IMR-90 (cell line): ENCODE measurements at regions not wholly inside any gene's neighbourhood (a gene's known extent, or its start where the extent isn't known, plus 50 kb on each side); places are given as distances from the start of the nearest gene placed in this dataset.

Experiments
- ATAC-seq: fragments of 200-7000 bp; cut with Tn5 transposase; 2 replicates; pipeline ENCODE4 v1.9.1; 2020; ENCODE audit warnings: low read depth, mild to moderate bottlenecking, moderate library complexity
- BruUV-seq: library from RNA; stranded (reverse); fragments of 400-500 nt; replicated peaks from 2 replicates; lab custom pipeline; 2021; lab: Mats Ljungman, UMichigan
- CTCF ChIA-PET: fragments of 300-600 bp; formaldehyde crosslinking; extraction: SDS; loops from one replicate; lab custom pipeline; 2021; ENCODE audit warnings: antibody characterized with exemption; lab: Yijun Ruan, JAX
- POLR2A ChIA-PET: fragments of 300-600 bp; sonication (Branson Sonifier 250); formaldehyde crosslinking; loops from one replicate; lab custom pipeline; 2022; ENCODE audit warnings: antibody characterized with exemption; ENCODE audit not compliant: unreplicated experiment; lab: Charles Lee
- DNase-seq: peaks from one replicate; pipeline ENCODE4 v3.0.0; 2013
- H2AFZ ChIP-seq: replicated peaks from 2 replicates; pipeline ENCODE3; 2013; ENCODE audit warnings: low read length, mild to moderate bottlenecking; ENCODE audit not compliant: poor library complexity
- H2AK5ac ChIP-seq: 2 replicates; pipeline ENCODE4 v1.6.1; 2013; ENCODE audit warnings: low read depth, low read length, inconsistent platforms
- H2AK9ac ChIP-seq: replicated peaks from 2 replicates; pipeline ENCODE3; 2013; ENCODE audit warnings: mild to moderate bottlenecking, low read depth, low read length, moderate library complexity; ENCODE audit not compliant: poor library complexity
- H2BK120ac ChIP-seq: 2 replicates; pipeline ENCODE4 v1.6.1; 2013; ENCODE audit warnings: low read depth, low read length, inconsistent platforms
- H2BK15ac ChIP-seq: 3 replicates; pipeline ENCODE4 v1.6.1; 2013; ENCODE audit warnings: low read depth, low read length, inconsistent platforms
- H2BK20ac ChIP-seq: 2 replicates; pipeline ENCODE4 v1.6.1; 2013; ENCODE audit warnings: low read depth, mild to moderate bottlenecking, inconsistent platforms, low read length, moderate library complexity
- H2BK5ac ChIP-seq: 2 replicates; pipeline ENCODE4 v1.6.1; 2013; ENCODE audit warnings: mild to moderate bottlenecking, low read depth, low read length, inconsistent platforms; ENCODE audit not compliant: poor library complexity, severe bottlenecking
- H3K14ac ChIP-seq: replicated peaks from 2 replicates; pipeline ENCODE4 v1.6.1; 2013; ENCODE audit warnings: low read depth, low read length, inconsistent platforms
- H3K18ac ChIP-seq: 2 replicates; pipeline ENCODE4 v1.6.1; 2013; ENCODE audit warnings: low read depth, low read length, control low read depth
- H3K23ac ChIP-seq: 2 replicates; pipeline ENCODE4 v1.6.1; 2013; ENCODE audit warnings: low read depth, low read length, inconsistent platforms
- H3K27ac ChIP-seq: 2 replicates; pipeline ENCODE4 v1.5.1; 2013; ENCODE audit warnings: mild to moderate bottlenecking, control low read depth, low read length; ENCODE audit not compliant: insufficient read depth
- H3K27me3 ChIP-seq: 2 replicates; pipeline ENCODE4 v1.6.1; 2013; ENCODE audit warnings: low read length; ENCODE audit not compliant: control insufficient read depth, insufficient read depth
- H3K36me3 ChIP-seq: 2 replicates; pipeline ENCODE4 v1.6.1; 2013; ENCODE audit warnings: low read length, mixed read lengths; ENCODE audit not compliant: control insufficient read depth, insufficient read depth
- H3K4ac ChIP-seq: 2 replicates; pipeline ENCODE4 v1.6.1; 2013; ENCODE audit warnings: low read depth, low read length, inconsistent platforms
- H3K4me1 ChIP-seq: 2 replicates; pipeline ENCODE4 v1.6.1; 2013; ENCODE audit warnings: low read length, mixed read lengths; ENCODE audit not compliant: control insufficient read depth, insufficient read depth
- H3K4me2 ChIP-seq: 2 replicates; pipeline ENCODE4 v1.6.1; 2013; ENCODE audit warnings: low read depth, mild to moderate bottlenecking, control low read depth, low read length, moderate library complexity
- H3K4me3 ChIP-seq: 2 replicates; pipeline ENCODE4 v1.5.1; 2013; ENCODE audit warnings: low read depth, mild to moderate bottlenecking, control low read depth, low read length, moderate library complexity; ENCODE audit not compliant: insufficient read depth
- H3K56ac ChIP-seq: 2 replicates; pipeline ENCODE4 v1.6.1; 2013; ENCODE audit warnings: low read length, inconsistent platforms; ENCODE audit not compliant: insufficient read depth; ENCODE audit errors: extremely low read depth
- H3K79me1 ChIP-seq, 2 experiments: 2 replicates each; pipeline ENCODE4 v1.6.1; 2013; ENCODE audit warnings: low read length in 2 of 2, inconsistent platforms in 1 of 2, low read depth in 1 of 2
- H3K9ac ChIP-seq: 2 replicates; pipeline ENCODE4 v1.6.1; 2013; ENCODE audit warnings: low read depth, low read length, control low read depth
- H3K9me1 ChIP-seq: 2 replicates; pipeline ENCODE4 v1.6.1; 2013; ENCODE audit warnings: low read length, inconsistent platforms; ENCODE audit not compliant: insufficient read depth
- H3K9me3 ChIP-seq: 2 replicates; pipeline ENCODE4 v1.6.1; 2013; ENCODE audit warnings: low read length; ENCODE audit not compliant: control insufficient read depth, insufficient read depth
- H4K20me1 ChIP-seq: 2 replicates; pipeline ENCODE4 v1.6.1; 2013; ENCODE audit warnings: low read length, inconsistent platforms; ENCODE audit not compliant: insufficient read depth
- H4K5ac ChIP-seq: 2 replicates; pipeline ENCODE4 v1.6.1; 2013; ENCODE audit warnings: mild to moderate bottlenecking, low read depth, low read length, control low read depth
- H4K8ac ChIP-seq, 2 experiments: 2 replicates each; pipeline ENCODE4 v1.6.1; 2013; ENCODE audit warnings: low read depth in 2 of 2, low read length in 2 of 2, control low read depth in 1 of 2, inconsistent platforms in 1 of 2
- H4K91ac ChIP-seq: 2 replicates; pipeline ENCODE4 v1.6.1; 2013; ENCODE audit warnings: low read depth, low read length, inconsistent platforms; ENCODE audit not compliant: insufficient read depth
- BHLHE40 ChIP-seq: fragments of 150-350 bp; IDR thresholded peaks from 2 replicates; pipeline ENCODE4 v1.6.1; 2016; ENCODE audit warnings: mild to moderate bottlenecking, low read depth, low read length
- ELK1 ChIP-seq: fragments of 150-350 bp; IDR thresholded peaks from 2 replicates; pipeline ENCODE4 v1.6.1; 2016; ENCODE audit warnings: low read depth, mild to moderate bottlenecking, low read length, moderate library complexity, borderline replicate concordance
- FOS ChIP-seq: fragments of 150-350 bp; IDR thresholded peaks from 2 replicates; pipeline ENCODE4 v1.6.1; 2016; ENCODE audit warnings: low read depth, low read length
- MXI1 ChIP-seq: IDR thresholded peaks from 2 replicates; pipeline ENCODE4 v1.6.1; 2012; ENCODE audit warnings: low read depth, mild to moderate bottlenecking, low read length, moderate library complexity, borderline replicate concordance
- SMC3 ChIP-seq: fragments of 150-350 bp; IDR thresholded peaks from 2 replicates; pipeline ENCODE4 v1.6.1; 2016; ENCODE audit warnings: low read depth, mild to moderate bottlenecking, antibody characterized with exemption, low read length, moderate library complexity
- WGBS, 2 experiments: methylation state at CpG; one replicate each; pipeline versions ENCODE4 v1.1.5 to v1.1.7; 2013; ENCODE audit warnings: missing lambda C conversion rate in 2 of 2; ENCODE audit not compliant: insufficient read length in 1 of 2; ENCODE audit errors: extremely low coverage in 2 of 2; 5-methylcytosine and 5-hydroxymethylcytosine counted together
- dilution Hi-C: fragments of 300-500 bp; cut with HindIII; formaldehyde crosslinking; loops from one replicate; pipeline ENCODE4 v1.14.3; 2018; ENCODE audit warnings: low sequenced_read_pairs; ENCODE audit not compliant: unreplicated experiment
- in situ Hi-C: fragments of 300-500 bp; cut with MboI; formaldehyde crosslinking; loops from 3 replicates; pipeline ENCODE4 v1.14.3; 2019; ENCODE audit warnings: low sequenced_read_pairs, inconsistent platforms, mixed read lengths
- intact Hi-C: fragments of 100-400 bp; cut with micrococcal nuclease; formaldehyde crosslinking; loops from 2 replicates; pipeline ENCODE4 v1.10.0; 2022

GRCh38 chr12:28936711-28937110, 212.4 kb upstream of the FAR2 start:
- H3K27me3 ChIP-seq = no peaks in the 10 kb centered on the region
- peak overlapping the region; percentile 73; the same call in 1 of the 2 replicates for H4K5ac ChIP-seq
- no TSS peak for BruUV-seq
- peak overlapping the region in 1 of 2 experiments; percentile 39; a peak in 2 of 4 replicates for H4K8ac ChIP-seq
- peaks cover 11% of the 10 kb centered on the region for H3K4me1 ChIP-seq
- H3K79me1 ChIP-seq = no peaks in the 10 kb centered on the region
- H4K20me1 ChIP-seq = no peaks in the 10 kb centered on the region
- no peak overlapping the region for H2BK20ac ChIP-seq
- intact Hi-C loops (no loop called here), in situ Hi-C loops (no loop called here), dilution Hi-C loops (no loop called here)
- no peak overlapping the region for H2AK5ac ChIP-seq
- H3K9ac ChIP-seq = no peak overlapping the region
- H3K4me3 ChIP-seq = no peak overlapping the region
- no CpG with 5 or more reads among the region's 3 CpGs for WGBS, 2 experiments
- no peaks in the 10 kb centered on the region for H3K9me1 ChIP-seq
- ChIA-PET CTCF (no interaction called here), POLR2A (no interaction called here)
- H3K23ac ChIP-seq = no peak overlapping the region
- H2AK9ac ChIP-seq = no peak overlapping the region
- H2BK5ac ChIP-seq = peak overlapping the region; percentile 27
- 0 out of 3 replicates have a peak overlapping the region, but pooled peaks have one; percentile 23 for H2BK15ac ChIP-seq
- H3K56ac ChIP-seq = no peak overlapping the region
- ATAC-seq (no peak), DNase-seq (no peak)
- no peak for TF ChIP-seq BHLHE40
- no peak for TF ChIP-seq MXI1
- no peak for TF ChIP-seq FOS
- TF ChIP-seq ELK1 = no peak
- no peak for TF ChIP-seq SMC3
- H3K18ac ChIP-seq = peak overlapping the region; percentile 83
- H2AFZ ChIP-seq = no peak overlapping the region
- H3K27ac ChIP-seq = peak overlapping the region; percentile 57; the same call in 1 of the 2 replicates
- no peaks in the 10 kb centered on the region for H3K36me3 ChIP-seq
- no peaks in the 10 kb centered on the region for H3K9me3 ChIP-seq
- no peak overlapping the region for H3K4me2 ChIP-seq
- H3K4ac ChIP-seq = no peak overlapping the region
- no peak overlapping the region for H3K14ac ChIP-seq
- peak overlapping the region; percentile 53 for H4K91ac ChIP-seq
- peak overlapping the region; percentile 46; the same call in 1 of the 2 replicates for H2BK120ac ChIP-seq
